HG02610 (cell line): ENCODE measurements at regions not wholly inside any gene's neighbourhood (a gene's known extent, or its start where the extent isn't known, plus 50 kb on each side); places are given as distances from the start of the nearest gene placed in this dataset.

Experiments used
- ATAC-seq: cut with Tn5 transposase; IDR thresholded peaks from one replicate; pipeline ENCODE4 v1.9.1; 2021; ENCODE audit warnings: mild to moderate bottlenecking, moderate library complexity; ENCODE audit not compliant: unreplicated experiment

DNA sequence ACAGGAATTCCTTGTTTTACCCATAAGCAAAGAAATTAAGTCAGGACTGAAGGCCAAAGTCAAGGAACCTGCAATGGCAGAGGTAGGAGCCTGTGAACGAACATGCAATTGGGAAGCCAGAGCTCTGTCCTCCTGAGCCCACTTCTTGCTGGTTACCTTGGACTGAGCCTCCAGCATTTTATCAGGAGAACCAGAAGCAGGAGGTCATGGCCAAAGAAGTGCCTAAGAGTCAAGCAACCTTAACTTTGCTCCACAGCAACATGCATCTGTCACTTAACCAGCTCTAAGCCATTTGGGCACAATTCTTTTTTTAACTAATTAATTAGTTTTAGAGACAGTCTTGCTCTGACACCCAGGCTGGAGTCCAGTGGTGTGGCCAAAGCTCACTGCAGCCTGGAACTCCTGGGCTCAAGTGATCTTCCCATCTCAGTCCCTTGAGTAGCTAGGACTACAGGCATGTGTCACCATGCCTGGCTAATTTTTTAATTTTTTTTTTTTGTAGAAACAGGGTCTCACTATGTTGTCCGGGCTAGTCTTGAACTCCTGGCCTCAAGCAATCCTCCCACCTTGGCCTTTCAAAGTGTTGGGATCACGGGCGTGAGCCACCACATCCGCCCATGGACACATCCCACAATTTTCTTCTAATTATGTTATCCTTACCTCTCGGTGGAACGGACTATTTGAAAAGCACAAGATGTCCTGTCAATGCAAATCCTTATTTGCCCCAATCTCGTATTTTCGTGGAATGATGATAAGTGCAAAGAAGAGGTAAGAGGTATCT is 334.2 kb downstream of the CD83 start:
- ATAC-seq: no peak

- peak; percentile 80 for ATAC-seq
These were observed 335.3 kb downstream of the CD83 start for GRCh38 chr6:14452567-14453527.

- no peak for ATAC-seq
These were observed 336.3 kb downstream of the CD83 start for GRCh38 chr6:14453712-14454472.

DNA sequence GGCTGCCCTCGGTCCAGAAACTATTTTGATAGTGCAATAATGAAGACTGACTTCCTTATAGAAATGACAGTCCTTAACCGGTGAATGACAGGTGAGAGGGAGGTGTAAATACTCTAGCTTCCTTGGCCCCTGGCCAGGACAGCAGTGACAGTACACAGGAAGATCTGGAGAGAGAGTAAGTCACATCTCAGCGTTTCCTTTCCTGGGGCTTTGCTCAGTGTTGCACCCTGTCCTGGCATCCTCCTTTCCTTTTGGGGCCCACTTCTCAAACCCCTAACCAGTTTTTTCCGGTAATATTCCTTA is 336.9 kb downstream of the CD83 start:
- no peak for ATAC-seq

DNA sequence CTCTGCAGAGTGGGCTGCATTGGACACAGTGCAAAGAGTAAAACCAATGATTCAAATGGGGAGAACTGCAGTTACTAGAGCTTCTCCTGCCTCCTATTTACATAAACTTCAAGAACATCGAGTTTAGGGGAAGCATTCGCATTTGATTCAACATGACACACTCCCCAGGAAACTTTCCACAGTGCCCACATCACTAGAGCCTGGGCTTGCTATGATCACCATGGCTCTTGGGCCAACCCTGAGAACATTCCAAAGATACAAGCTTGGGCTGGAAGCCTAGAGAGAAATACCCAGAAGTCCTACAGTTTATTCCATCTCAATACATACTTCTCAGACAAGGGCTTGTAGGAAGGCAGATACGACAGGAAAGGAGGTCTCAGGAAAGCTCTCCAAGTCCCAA is 337.9 kb downstream of the CD83 start:
- ATAC-seq: no peak

GRCh38 chr6:14455876-14456648 is 338.5 kb downstream of the CD83 start:
- ATAC-seq: no peak

GRCh38 chr6:14456941-14457340 is 339.4 kb downstream of the CD83 start:
- ATAC-seq: no peak

- ATAC-seq: no peak
These were observed 341.2 kb downstream of the CD83 start for GRCh38 chr6:14458669-14459266.

GRCh38 chr6:14459315-14459714 is 341.7 kb downstream of the CD83 start:
- ATAC-seq: no peak

DNA sequence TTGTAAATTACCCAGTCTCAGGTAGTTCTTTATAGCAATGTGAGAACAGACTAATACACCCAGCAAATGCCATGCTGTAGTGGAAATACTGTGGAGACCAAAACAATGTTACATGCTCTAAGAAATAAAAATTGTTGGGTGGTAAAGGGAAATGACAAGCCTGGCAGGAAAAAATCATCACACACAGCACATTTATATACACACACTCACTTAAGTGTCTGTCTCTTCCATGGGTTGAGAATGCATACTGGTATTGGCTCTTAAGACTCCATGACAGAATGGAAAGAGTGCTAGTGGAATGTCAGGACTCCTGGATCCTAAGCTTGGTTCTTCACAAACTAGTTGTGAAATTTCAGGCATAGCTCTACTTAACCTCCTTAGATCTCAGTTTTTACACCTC is 343.0 kb downstream of the CD83 start:
- ATAC-seq: no peak

DNA sequence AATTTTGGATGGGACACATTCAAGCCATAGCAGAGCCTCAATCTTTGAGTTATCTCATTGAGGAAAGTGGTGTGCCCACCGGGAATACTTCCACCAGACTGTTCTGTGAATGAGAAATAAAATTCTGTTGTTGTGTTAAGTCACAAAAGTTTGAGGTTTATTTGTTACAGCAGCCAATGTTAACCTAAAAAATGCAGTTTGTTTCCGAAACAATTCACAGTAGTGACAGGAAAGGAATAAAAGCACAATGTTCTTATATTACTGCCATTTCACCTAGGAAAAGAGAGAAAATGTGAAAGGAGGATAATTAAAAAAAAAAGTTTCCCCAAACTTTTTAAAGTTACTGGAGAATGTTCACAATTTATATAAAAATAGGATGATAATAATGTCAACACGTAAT is 344.6 kb downstream of the CD83 start:
- no peak for ATAC-seq

GRCh38 chr6:14462566-14462965 is 345.0 kb downstream of the CD83 start:
- no peak for ATAC-seq

DNA sequence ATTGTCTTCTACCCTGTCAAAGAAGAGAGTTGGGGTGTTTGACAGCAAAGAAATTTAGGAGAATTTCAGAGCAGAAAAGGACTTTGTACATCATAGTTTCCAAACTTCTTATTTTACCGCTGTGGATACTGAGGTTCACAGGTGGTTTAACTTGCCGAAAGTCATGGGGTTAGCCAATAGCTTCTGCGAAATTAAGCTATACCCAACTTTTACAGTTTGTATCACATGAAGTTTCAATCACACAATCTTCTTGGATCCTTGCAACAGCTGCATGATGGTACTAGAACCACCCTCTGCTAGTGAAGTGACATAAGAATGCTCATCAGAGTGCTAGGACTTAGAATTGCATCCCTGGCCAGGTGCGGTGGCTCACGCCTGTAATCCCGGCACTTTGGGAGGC is 345.5 kb downstream of the CD83 start:
- ATAC-seq: no peak

GRCh38 chr6:14464055-14464454 is 346.5 kb downstream of the CD83 start:
- ATAC-seq: no peak

DNA sequence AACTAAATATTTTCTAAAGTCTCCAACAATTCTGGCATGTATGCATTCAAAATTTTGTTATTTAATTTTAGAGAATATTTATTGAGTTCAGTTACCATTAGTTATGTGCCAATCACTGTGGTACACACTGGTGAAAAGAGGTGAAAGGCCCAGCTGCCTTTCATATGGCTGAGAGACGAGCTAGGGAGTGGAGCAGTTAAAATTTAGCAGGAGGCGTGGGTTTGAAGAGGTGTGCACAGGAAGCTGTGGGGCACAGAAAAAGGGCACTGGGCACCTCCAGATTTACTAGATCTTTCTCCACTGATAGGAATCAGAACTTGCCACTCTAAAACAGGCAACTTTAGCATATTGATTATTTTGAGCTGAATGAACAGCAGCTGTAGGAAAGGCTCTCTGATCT is 347.1 kb downstream of the CD83 start:
- ATAC-seq: no peak

DNA sequence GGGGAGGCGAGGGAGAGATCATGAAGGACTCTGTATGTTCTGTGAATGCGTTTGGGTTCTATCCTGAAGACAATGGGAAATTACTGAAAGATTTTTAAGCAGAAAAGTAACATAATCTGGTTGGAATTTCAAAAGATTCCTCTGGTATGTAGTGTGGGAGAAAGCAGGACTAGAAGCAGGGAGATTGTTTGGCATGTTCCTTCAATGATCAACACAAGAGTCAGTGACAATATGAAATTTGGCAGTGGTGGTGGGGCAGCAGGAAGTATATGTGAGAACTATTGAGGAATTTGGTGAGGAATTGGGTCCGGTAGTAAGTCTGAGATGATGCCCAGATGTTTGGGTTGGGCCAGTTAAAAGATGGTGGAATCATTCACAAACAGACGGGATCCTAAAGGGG is 348.7 kb downstream of the CD83 start:
- no peak for ATAC-seq

DNA sequence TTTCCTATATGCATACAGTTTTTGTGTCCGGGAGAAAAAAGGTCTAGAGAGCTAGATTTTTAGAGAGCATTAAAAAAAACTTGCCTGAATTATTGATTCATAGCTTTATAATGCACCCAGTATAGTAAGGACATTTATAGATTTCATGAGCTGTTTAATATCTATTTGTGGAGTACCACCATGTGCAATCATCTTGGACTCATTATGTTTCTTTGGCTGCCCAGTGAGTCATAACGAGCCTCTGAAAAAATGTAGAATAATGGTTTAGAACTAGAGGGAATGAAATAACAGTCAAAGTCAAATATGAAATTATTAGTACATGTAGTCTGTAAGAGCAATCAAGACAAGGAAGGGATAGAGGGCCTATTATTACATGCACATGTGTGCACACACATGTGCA is 350.0 kb downstream of the CD83 start:
- no peak for ATAC-seq

DNA sequence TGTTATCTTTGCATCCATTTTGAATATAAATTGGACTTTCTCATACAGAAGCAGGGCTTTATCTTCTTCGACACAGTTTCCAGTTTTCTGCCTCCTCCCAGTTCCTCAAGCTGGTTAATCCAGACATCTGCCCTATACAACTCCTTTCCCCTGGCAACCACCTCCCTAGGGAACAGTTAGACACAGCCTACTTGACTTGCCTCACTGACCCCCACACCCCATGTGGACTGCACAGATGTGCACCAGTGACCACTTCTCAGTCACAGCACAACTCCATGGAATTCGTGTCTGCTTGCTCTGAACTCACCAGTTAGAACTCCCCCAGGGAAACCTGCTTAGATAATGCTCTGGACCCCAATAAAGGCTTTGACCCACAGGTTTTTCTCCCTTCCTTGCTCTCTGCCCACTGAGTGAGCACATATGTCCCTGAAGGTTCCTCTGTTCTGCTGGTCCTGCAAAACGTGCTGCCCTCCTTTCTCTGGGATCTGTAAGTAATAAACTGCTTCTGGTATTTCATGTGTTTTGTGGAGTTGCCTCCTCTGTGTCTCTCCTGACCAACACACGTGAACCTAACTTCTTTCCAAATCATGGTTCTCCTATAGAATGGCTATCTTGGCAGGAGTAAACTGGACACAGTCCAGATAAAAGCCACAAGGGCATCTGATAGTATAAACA is 351.2 kb downstream of the CD83 start:
- ATAC-seq: no peak

DNA sequence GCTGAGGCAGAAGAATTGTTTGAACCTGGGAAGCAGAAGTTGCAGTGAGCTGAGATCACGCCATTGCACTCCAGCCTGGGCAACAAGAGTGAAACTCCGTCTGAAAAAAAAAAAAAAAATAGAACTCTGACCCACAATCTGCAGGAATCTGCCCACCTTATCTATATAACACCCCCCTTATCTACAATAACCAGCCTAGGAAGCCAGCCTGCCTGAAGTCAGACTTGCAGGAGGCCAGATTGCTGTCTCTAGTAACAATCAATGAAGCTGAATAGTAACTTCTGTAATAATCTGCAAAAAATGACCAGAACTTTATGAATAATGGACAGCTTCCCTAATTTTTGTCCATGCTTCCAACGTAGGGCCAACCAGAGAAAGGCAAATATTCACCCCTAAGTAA is 352.5 kb downstream of the CD83 start:
- no peak for ATAC-seq

DNA sequence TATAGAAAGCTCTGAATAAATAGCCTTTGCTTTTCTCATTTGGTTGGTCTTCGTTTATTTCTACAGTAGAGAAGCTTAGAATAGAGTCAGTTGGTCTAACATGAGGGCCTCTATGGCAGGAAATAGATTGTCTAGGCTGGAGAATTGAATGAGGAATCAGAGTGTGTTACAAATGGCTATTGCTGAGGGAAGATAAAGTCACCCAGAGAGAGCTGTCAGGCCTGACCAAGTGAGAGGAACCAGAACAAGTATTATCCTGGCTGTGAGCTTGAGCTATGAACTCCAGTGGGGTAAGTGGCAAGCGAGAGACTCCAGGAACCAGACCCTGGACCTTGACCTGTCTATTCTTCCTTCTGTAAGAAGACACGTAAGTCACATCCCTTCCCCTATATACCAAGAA is 353.1 kb downstream of the CD83 start:
- no peak for ATAC-seq
